ENCODE measurements at regions not wholly inside any gene's neighbourhood (a gene's known extent, or its start where the extent isn't known, plus 50 kb on each side); places are given as distances from the start of the nearest gene placed in this dataset.

GRCh38 chr3:11091088-11091590, 63.2 kb upstream of the HRH1 start:
- H3K79me2 ChIP-seq (ENCODE audit: control insufficient read depth, insufficient read depth, low read length): no peaks in the 10 kb centered on the region
- no peak overlapping the region for H2AFZ ChIP-seq (ENCODE audit: insufficient read depth, low read depth, low read length, poor library complexity, severe bottlenecking)
- no peaks in the 10 kb centered on the region for H3K4me1 ChIP-seq (ENCODE audit: control insufficient read depth in 2 of 2, insufficient read depth in 2 of 2, low read length in 2 of 2)
- no peak for ATAC-seq (ENCODE audit: low read depth)
- Mint-ChIP-seq H3K27me3 (peaks cover 6% of the 10 kb centered on the region), H3K4me3 (no peak overlapping the region), H3K9me3 (ENCODE audit: insufficient read depth) (no peaks in the 10 kb centered on the region), H3K27ac (no peak overlapping the region), H3K4me1 (peaks cover 1% of the 10 kb centered on the region)
- no peaks in the 10 kb centered on the region for H3K36me3 ChIP-seq (replicated peaks in 1 of 2; ENCODE audit: control extremely low read depth in 1 of 2, control insufficient read depth in 1 of 2, extremely low read depth in 1 of 2, insufficient read depth in 2 of 2, low read length in 1 of 2)
- H4K20me1 ChIP-seq (ENCODE audit: control insufficient read depth, insufficient read depth, low read length, poor library complexity, severe bottlenecking): no peaks in the 10 kb centered on the region
- H3K9ac ChIP-seq (ENCODE audit: low read length): no peak overlapping the region
- no peak for TF ChIP-seq CTCF (IDR thresholded peaks at IDR 0.05)
- no peak for TF ChIP-seq EZH2 (IDR thresholded peaks at IDR 0.05; ENCODE audit: borderline replicate concordance, insufficient read depth, low read depth, low read length, poor library complexity, severe bottlenecking)
- peaks cover 0 to 7% (median 0%) of the 10 kb centered on the region in 3 donors for H3K9me3 ChIP-seq (ENCODE audit: control extremely low read depth in 1 of 3, control insufficient read depth in 2 of 3, insufficient read depth in 1 of 3, low read length in 2 of 3)
- H3K27me3 ChIP-seq (replicated peaks in 1 of 4; ENCODE audit: control extremely low read depth in 1 of 4, control insufficient read depth in 3 of 4, insufficient read depth in 4 of 4, low read length in 3 of 4): no peaks in the 10 kb centered on the region
- WGBS (ENCODE audit: insufficient coverage): 81% methylated on average over 12 of the region's 12 CpGs
- H3K27ac ChIP-seq (ENCODE audit: low read length in 2 of 2): no peak overlapping the region
- intact Hi-C loops (cut with micrococcal nuclease): no loop called here
- no peak overlapping the region for H3K4me2 ChIP-seq (replicated peaks; ENCODE audit: low read depth, low read length, poor library complexity, severe bottlenecking)
- H3K4me3 ChIP-seq (ENCODE audit: control extremely low read depth in 1 of 5, extremely low read depth in 1 of 5, insufficient read depth in 1 of 5, low read depth in 2 of 5, low read length in 4 of 5): no peak overlapping the region
- no peak for DNase-seq
- ChIA-PET CTCF (no interaction called here), POLR2A (no interaction called here)

GRCh38 chr3:11091791-11092190, 62.5 kb upstream of the HRH1 start:
- ATAC-seq (ENCODE audit: low read depth) (no peak), DNase-seq (no peak)
- ChIA-PET POLR2A (no interaction called here), CTCF (no interaction called here)
- peaks cover 5% of the 10 kb centered on the region in 2 donors for H3K4me1 ChIP-seq (ENCODE audit: control insufficient read depth in 2 of 2, insufficient read depth in 2 of 2, low read length in 2 of 2)
- peaks cover 0 to 5% (median 0%) of the 10 kb centered on the region in 4 experiments for H3K27me3 ChIP-seq (replicated peaks in 1 of 4; ENCODE audit: control extremely low read depth in 1 of 4, control insufficient read depth in 3 of 4, insufficient read depth in 4 of 4, low read length in 3 of 4)
- no peak for TF ChIP-seq EZH2 (IDR thresholded peaks at IDR 0.05; ENCODE audit: borderline replicate concordance, insufficient read depth, low read depth, low read length, poor library complexity, severe bottlenecking)
- no peak for TF ChIP-seq CTCF (IDR thresholded peaks at IDR 0.05)
- Mint-ChIP-seq H3K27ac (no peak overlapping the region), H3K9me3 (ENCODE audit: insufficient read depth) (no peaks in the 10 kb centered on the region), H3K4me1 (peaks cover 6% of the 10 kb centered on the region), H3K4me3 (no peak overlapping the region), H3K27me3 (peaks cover 7% of the 10 kb centered on the region)
- intact Hi-C loops (cut with micrococcal nuclease): no loop called here
- peaks cover 0 to 7% (median 0%) of the 10 kb centered on the region in 3 donors for H3K9me3 ChIP-seq (ENCODE audit: control extremely low read depth in 1 of 3, control insufficient read depth in 2 of 3, insufficient read depth in 1 of 3, low read length in 2 of 3)
- 89% methylated on average over 12 of the region's 13 CpGs for whole genome bisulfite sequencing (ENCODE audit: insufficient coverage)
- H3K79me2 ChIP-seq (ENCODE audit: control insufficient read depth, insufficient read depth, low read length): no peaks in the 10 kb centered on the region
- no peak overlapping the region for H3K4me3 ChIP-seq (ENCODE audit: control extremely low read depth in 1 of 5, extremely low read depth in 1 of 5, insufficient read depth in 1 of 5, low read depth in 2 of 5, low read length in 4 of 5)
- H4K20me1 ChIP-seq (ENCODE audit: control insufficient read depth, insufficient read depth, low read length, poor library complexity, severe bottlenecking): no peaks in the 10 kb centered on the region
- H3K36me3 ChIP-seq (replicated peaks in 1 of 2; ENCODE audit: control extremely low read depth in 1 of 2, control insufficient read depth in 1 of 2, extremely low read depth in 1 of 2, insufficient read depth in 2 of 2, low read length in 1 of 2): no peaks in the 10 kb centered on the region
- no peak overlapping the region for H3K4me2 ChIP-seq (replicated peaks; ENCODE audit: low read depth, low read length, poor library complexity, severe bottlenecking)
- H3K27ac ChIP-seq (ENCODE audit: low read length in 2 of 2): no peak overlapping the region
- no peak overlapping the region for H2AFZ ChIP-seq (ENCODE audit: insufficient read depth, low read depth, low read length, poor library complexity, severe bottlenecking)
- H3K9ac ChIP-seq (ENCODE audit: low read length): no peak overlapping the region
